Stimulated activated CD8-positive, alpha-beta memory T cell treated with anti-CD3 and anti-CD28 coated beads, Interleukin-12 subunit alpha, Interleukin-12 subunit beta, amount 100 ng/mL, for 4 hours (primary cell): ENCODE measurements at regions not wholly inside any gene's neighbourhood (a gene's known extent, or its start where the extent isn't known, plus 50 kb on each side); places are given as distances from the start of the nearest gene placed in this dataset.
"Not testable (repeated sequence)": the region's sequence is repeated elsewhere in the genome, so short reads cannot be mapped to it uniquely, and the experiment has no call there.

ENCODE experiments used
- DNase-seq: peaks from one replicate; pipeline ENCODE4 v3.0.0-alpha.2; 2020; ENCODE audit warnings: low read depth

GRCh38 chr5:56295311-56295710 lies 62.2 kb upstream of the ANKRD55 start:
- not testable (repeated sequence) for DNase-seq

GRCh38 chr5:56294354-56294753 lies 61.2 kb upstream of the ANKRD55 start:
- DNase-seq: no peak

- DNase-seq: not testable (repeated sequence)
Measured at GRCh38 chr5:56292874-56293273, 59.7 kb upstream of the ANKRD55 start.

- no peak for DNase-seq
Measured at GRCh38 chr5:56291661-56292374, 58.7 kb upstream of the ANKRD55 start.

- DNase-seq: no peak
Measured at GRCh38 chr5:56291079-56291643, 58.0 kb upstream of the ANKRD55 start.

GRCh38 chr5:56290378-56291078 lies 57.4 kb upstream of the ANKRD55 start:
- DNase-seq: no peak

GRCh38 chr5:56289602-56289987 lies 56.5 kb upstream of the ANKRD55 start:
- DNase-seq: no peak

- DNase-seq: no peak
Measured at GRCh38 chr5:56288873-56289601, 55.9 kb upstream of the ANKRD55 start.

- DNase-seq: no peak
Measured at GRCh38 chr5:56286015-56286884, 53.1 kb upstream of the ANKRD55 start.

- DNase-seq: no peak
Measured at GRCh38 chr5:56282951-56283350, 49.8 kb upstream of the ANKRD55 start.
